T-helper 2 cell (primary cell): ENCODE measurements at regions not wholly inside any gene's neighbourhood (a gene's known extent, or its start where the extent isn't known, plus 50 kb on each side); places are given as distances from the start of the nearest gene placed in this dataset.
A peak's percentile ranks its signal among the peaks of the same experiment; 100 is the strongest.

Experiments used
- DNase-seq, 5 experiments: peaks; one replicate each; pipeline versions ENCODE4 v3.0.0 to v3.0.0-alpha.2; 2012 to 2022

DNA sequence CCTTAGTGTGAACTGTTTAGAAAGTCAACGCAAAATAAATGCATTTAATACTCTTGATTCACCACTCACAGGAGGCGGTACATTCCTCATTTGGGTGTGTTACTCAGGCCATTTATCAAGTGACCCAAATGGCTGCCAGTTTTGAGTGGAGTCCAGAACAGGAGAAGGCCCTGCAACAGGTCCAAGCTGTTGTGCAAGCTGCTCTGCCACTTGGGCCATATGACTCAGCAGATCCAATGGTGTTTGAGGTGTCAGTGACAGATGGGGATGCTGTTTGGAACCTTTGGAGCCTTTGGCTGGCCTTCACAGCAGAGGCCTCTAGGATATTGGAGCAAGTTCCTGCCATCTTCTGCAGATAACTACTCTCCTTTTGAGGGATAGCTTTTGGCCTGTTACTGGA lies 609.2 kb downstream of the KCNT2 start:
- no peak for DNase-seq

DNA sequence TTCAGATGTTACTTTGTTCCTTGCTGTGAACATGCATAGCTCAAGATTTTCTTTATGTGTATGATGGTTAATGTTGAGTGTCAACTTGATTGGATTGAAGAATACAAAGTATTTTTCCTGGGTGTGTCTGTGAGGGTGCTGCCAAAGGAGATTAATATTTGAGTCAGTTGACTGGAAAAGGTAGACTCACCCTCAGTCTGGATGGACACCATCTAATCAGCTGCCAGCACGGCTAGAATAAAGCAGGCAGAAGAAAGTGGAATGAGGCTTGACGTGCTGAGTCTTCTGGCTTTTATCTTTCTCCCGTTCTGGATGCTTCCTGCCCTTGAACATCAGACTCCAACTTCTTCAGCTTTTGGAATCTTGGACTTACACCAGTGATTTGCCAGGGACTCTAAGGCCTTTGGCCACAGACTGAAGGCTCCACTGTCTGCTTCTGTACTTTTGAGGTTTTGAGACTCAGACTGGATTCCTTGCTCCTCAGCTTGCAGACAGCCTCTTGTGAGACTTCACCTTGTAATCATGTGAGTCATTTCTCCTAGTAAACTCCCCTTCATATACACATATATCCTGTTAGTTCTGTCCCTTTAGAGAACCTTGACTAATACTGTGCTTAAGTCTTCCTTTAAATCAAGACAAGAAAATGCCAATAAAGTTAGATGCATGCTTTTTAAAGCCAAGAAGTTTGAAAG lies 626.6 kb downstream of the KCNT2 start:
- DNase-seq: no peak

DNA sequence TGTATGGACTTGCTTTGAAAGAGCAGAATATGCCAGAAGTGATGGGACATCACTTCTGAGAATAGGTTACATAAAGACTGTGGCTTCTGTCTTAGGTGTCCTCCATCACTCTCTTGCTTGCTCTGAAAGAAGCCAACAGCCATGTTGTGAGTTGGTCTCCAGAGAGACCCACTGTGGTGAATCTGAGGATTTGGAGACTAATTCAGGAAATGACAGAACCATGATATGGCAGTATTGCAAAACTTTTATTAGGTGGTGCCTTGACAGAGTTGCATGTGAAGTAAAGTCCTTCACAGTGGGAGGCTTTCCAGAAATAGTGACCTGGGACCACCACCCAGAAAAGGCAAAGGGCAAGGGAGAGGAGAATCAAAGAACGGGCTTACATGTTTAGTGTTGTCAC lies 628.6 kb downstream of the KCNT2 start:
- no peak for DNase-seq

DNA sequence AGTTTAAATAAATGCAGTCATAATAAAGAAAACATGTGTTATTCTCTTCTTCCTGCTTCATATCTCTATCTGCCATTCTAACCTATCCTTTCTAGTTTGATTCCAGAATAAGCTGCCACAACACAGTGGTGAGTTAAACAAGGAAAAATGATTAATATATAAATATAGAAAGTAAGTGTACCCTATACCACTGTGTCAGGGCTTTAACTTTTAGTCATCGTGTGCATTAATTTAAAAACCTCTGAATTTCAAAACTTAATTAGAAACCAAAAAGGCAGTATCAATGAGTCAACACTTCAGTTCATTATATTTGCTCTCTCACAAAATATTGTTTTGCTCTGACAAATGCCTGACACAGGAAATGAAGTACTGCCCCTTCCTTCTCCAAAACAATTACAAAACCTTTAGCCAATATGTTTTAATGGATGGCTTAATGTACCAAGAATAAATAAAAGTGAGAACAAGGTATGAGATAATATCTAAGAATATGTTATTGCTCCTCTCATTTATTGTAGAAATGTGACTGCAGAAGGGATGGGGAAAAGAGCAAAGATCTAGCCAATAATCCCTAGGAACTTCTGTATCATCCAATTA lies 634.8 kb downstream of the KCNT2 start:
- no peak for DNase-seq

DNA sequence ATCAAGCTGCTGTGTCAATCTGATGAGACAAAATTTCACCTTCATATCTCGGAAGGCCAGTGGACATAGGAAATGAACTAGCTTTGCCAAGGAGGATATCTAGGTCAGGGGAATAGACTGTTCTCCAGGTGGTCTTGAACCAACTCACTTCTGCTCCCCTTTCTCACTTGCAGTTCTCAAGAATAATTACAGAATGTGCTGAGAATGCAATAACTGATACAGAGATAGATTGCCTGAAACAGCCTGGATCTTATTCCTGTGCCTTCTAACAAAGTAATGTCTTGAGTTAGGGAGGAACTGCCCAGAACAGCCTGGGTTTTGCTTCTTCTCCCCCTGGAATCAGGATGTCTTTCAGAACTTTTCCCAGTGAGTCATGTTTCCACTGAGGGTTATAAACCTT lies 636.7 kb downstream of the KCNT2 start:
- DNase-seq: no peak

DNA sequence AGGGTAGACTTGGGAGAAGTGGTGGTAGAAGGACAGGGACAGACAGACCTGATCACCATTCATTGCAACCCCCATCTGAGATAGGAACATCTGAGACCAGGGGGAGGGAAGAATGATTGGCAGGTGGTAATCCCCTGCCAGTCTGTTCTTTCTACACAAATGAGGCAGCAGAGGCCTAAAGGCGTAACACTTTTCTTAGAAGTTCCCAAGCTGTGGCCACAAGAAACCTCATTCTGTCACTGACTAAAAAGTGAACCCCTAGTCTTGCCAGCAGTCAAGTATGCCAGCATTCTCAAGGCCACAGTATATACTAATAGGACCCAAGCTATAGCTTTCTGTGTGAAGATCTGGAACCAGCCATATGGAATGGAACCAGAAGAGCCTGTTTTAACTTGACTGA lies 638.0 kb downstream of the KCNT2 start:
- peak in 1 of 5 experiments; percentile 17 for DNase-seq

DNA sequence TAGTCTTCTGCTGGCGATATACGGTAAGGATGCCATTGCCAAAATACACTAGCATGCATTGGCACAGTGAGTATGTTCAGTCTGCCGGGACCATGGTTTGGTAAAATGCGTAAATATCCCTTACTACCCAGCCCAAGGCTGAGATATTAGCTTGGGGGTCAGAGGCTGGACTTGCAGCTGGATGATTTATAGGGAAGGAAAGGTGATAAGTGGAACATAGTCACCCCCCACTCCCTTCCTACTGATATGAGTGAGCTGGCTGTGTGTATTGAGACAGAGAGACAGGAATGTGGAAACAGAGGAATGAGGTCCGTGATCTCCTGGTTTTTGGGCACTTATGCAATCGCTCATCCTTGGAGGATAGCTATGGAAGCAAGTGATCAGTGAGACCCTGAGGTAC lies 642.8 kb downstream of the KCNT2 start:
- DNase-seq: no peak

DNA sequence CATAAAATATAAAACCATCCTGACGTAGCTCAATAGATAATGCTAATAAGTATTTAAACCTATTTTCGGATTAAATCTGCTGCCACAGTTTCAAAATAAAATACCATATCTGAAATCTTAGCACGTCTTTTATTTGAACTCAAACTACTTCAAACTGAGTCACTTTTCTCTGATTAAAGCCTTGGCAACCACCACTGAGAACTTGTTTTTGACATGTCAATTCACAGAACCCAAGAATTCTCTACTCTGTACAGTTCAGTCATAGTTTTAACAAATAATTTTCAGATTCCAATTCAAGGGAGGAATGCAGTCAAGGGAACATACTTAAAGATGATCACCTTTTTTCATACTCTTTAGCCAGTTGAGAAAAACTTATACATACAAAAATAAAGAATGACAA lies 643.2 kb downstream of the KCNT2 start:
- no peak for DNase-seq

DNA sequence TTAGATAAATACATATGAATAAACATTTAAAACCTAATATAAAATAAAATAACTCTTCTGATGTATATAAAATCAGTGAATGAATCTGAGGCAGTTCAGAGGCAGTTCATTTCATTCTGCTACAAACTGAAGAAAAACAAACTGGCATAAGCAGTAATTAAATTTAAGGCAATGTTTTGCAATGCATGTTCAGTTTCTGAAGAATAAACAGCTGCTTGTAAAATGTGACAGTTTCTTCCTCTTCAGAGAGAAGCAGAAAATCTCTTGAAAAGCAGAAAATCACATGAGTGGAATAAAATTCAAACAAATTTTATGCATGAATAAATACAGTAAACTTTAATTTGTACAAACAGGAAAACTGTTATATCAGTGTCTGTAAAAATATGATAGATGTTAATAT lies 643.7 kb downstream of the KCNT2 start:
- DNase-seq: no peak

DNA sequence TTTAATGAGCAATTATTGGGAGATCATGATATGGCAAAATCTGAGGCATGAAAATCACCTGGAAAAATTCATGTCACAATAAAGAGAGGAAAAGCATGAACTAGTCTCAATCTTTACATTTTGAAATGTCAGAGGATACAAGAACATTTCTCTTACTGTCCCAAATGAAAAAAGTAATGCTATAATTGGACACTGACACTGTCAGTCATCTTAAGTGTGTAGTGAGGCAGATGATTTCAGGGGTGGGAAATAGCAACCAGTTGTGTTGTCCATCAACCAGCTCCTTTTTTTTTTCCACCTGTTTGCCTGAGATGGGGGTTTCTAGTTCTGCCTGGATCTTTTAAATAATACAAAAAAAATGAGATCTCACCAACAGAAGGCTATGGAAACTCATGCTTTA lies 646.2 kb downstream of the KCNT2 start:
- DNase-seq: no peak

DNA sequence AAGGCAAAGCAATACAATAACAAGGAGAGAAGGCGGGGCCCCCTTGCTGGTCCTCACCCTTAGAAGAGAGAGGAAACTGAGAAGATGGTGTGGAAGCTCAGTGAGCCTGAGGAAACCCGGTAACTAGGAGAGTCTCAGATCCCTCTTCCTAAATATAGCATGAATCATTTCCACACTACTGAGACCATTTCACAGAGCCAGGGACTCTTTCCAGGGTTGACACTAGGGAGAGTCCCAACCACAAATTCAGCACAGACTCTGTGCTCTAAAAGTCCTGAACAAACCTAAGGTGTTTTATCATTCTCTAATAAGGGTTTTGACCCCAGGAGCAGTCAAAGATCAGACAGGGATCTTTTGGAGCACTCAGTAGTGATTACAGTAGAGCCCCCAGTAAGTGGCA lies 647.7 kb downstream of the KCNT2 start:
- no peak for DNase-seq

DNA sequence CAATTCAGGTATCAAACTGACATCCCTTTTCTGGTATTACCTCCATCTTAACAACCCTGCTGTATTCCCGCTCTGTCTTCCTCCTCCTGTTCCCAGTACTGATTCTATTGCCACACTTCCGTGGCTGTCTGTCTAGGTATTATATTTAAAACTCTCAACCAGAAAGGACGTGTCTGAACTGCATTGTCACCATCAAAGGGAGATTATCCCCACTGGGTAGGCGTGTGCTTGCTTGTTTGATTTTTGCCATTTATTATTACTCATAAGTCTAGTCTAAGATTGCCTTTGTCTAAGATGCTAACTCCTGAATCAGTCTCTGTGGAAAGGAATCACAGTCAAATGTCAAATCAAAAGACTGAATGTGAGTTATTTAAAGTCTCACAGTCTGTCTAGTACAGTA lies 650.1 kb downstream of the KCNT2 start:
- no peak for DNase-seq

DNA sequence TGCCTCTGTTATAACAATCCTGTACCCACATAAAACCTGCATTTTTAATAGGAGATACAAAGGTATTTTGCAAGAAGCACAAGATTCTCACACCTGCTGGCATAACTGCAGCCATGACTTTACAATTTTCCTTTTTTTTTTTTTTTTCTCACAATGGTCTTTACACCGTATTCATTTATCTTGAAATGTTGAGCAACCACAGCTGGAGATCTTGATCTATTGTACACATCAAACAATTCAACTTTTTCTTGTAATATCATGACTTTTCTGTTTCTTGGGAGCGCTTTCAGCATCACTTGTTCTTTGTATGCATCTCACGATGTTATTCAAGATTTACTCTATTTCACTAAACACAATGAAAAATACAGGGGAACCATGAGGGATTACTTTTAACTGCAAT lies 651.4 kb downstream of the KCNT2 start:
- no peak for DNase-seq

DNA sequence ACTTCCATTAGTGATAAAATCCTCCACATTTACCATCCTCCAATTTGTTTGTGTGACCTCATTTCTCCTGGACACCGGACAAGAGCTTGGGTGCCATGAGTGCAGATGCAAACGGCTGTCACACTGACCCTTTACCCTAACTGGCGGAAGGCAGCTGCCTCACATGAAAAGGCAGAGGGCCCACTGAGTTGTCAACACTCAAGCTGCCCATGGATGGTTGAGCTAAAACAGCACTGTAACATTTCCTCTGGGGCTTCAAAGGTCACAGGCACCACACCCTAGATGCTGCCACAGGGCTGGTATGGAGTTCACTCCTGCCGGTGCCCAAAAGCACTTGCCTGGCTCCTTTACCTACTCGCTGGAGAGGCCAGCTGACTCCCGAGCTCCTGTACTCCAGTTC lies 653.4 kb downstream of the KCNT2 start:
- no peak for DNase-seq

DNA sequence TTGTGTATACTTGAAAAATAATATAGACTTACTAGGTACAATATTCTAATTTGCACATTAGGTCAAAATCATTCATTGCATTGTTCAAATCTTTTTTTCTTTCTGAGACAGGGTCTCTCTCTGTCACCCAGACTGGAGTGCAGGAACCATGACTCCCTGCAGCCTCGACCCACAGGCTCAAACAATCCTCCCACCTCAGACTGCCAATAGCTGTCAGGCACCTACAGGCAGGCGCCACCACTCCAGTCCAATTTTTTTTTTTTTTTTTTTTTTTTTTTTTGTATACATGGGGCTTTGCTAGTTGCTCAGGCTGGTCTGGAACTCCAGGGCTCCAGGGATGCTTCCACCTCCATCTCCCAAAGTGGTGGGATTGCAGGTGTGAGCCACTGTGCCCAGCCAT lies 656.9 kb downstream of the KCNT2 start:
- DNase-seq: no peak

DNA sequence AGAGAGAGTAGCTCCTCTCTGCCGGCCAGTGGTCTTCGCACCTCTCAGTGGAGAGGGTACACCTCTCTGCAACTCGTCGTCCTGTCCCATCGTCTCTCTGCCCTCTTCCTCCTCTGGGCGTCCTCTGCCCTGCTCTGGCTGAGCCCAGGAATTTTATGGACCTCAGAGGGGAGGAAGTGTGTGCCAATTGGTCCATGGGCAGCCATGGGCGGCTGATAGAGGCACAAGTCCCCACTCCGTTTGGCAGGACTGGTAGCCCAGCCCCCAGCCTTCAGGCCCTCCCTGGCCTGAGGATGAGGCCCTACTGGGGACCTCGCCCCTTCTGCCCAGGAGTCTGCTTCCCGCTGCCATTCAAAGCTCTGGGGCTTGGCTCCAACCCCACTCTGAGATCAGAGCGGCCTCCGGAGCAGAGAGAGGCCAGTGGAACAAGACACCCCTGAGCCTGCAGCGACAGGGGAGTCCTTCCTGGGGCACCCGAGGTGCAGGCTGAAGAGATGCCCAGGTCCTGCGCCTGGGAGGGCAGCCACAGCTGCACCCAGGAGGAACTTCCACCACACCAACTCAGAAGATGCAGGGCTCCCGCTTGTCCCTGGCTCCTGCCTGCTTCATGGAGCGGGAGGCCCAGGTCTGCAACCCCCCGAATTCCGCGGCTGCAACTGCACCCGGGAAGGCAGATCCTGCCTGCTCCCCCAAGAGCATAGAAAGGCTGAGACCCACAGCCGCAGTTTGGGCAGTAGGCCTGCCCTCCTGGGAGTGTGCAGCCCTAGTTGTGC lies 659.9 kb downstream of the KCNT2 start:
- DNase-seq: no peak

DNA sequence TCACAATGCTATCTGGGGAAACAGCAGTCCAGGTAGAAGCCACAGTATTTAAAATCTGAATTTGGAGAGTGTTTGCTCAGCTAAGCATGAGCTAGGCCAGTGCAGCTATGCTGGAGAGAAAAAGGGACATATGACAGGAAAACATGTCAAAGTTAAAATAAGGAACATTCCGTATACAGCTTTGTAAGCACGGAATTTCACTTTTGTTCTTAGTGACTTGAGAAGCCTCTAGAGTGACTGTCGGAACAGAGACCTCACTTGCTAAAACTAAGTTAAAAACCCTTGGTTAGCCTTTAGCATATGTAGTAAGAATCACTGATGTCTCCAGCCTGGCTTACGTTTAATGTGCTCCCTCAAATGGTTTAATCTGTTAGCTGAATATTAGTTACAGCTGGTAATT lies 661.7 kb downstream of the KCNT2 start:
- DNase-seq: no peak

DNA sequence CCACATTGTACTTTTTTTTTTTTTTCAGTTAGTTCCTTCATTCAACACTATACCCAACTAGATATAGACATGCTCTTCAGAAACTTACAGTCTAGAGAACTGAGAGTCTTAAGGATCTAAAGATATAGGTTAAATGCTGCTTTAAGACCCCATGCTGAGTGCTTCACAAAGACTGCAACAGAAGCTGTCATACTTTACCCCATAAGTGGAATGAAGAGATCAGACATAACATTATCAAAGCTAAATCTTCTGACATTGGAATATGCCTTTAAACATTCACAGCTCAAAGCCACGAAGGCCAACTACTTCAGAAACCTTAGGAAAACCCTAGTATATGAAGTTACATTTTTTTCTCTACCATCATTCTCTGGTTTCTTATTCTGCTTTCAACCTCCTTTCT lies 666.4 kb downstream of the KCNT2 start:
- no peak for DNase-seq

DNA sequence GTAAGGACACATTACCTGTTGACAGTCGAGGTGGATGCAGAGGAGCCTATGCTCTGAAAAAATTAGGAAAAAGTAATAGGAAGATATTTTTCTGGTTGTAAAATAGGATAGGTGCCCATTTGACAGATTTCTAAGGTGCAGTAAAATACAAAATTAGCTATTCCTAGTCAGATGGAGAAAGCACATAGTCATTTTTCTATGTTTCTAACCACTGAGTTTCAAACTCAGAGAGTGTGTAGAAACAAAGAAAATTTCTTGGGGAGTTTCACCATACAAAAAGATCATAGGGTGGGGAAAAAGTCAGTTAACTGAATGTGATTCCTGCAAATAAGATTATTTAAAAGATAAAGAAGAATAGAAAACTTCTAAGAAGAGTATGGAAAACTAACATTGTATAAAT lies 666.9 kb downstream of the KCNT2 start:
- DNase-seq: no peak

DNA sequence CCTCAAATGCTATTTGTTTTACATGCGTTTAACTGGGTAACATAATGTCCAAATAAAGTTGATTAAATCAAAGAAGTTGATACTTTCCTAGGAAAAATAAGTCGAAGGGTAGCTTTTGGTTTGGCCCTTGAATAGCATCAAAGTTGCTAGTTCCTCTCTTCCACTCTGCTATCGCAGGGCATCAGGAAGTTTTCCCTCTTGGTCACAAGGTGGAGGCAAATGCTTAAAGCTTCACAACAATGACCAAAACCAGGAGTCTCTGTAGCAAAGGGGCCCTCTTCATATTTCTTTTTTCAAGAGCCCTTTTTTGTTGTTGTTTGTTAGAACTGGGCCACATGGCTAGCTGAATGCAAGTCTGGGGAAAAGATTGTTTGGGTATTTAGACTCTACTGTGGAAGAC lies 668.4 kb downstream of the KCNT2 start:
- no peak for DNase-seq

DNA sequence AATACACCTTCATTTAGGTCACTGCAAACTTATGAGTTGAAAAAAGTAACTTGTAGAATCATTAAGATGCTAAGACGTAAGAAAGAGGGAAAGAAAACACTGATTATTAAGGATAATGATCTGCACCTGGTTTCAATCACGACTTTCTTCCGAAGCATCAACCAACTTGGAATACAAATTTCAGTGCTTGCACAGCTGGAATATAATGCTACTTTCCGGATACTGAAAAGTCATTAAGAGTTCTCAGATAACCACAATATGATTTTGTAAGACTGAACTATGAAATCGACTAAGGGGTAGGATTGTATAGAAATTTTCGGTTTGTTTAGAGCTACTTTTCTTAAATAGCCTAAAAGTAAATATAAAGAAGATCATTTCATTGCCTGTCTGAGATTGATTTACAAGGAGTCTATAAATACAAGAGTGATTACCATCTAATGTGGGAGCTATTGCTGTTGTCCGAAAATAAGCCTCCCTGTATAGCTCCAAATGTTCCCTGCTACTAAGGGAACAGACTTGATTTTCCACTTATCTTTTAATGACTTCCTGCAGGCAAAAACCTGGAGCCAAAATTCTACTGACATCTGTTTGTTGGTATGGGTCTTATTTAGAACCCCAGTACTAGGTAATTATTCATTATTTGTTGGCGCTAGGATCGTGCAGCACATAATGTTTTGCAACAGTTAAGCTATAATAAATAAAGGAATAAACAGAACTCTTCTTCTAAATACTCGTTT lies 673.3 kb downstream of the KCNT2 start:
- no peak for DNase-seq

DNA sequence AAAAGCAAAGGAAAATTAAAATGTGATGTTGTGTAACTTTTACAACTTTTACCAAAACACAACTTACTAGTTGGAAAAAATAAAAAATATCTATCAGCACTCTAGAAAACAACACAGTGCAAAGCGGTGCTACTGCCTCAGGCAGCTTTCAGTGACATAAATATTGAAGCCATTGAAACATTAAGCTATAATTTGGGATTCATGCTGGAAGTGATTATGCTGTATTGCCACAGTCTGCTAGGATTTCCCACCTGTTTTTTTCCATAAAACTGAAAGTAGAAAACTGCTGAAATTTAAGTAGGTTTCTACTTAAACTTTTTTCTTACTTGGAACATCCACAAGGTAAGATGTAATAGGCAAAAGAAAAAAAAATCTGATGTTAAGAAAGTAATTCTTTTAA lies 674.4 kb downstream of the KCNT2 start:
- no peak for DNase-seq

DNA sequence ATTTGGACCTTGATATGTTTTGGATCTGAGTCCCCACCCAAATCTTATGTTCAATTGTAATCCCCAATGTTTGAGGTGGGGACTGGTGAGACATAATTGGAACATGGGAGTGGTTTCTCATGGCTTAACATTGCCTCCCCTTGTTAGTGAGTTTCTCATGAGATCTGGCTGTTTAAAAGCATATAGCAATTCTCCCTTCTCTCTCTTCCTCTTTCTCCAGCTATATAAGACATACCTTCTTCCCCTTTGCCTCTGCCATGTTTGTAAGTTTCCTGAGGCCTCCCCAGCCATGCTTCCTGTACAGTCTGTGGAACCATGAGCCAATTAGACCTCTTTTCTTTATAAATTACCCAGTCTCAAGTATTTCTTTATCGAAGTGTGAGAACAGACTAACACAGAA lies 692.4 kb downstream of the KCNT2 start:
- DNase-seq: no peak

DNA sequence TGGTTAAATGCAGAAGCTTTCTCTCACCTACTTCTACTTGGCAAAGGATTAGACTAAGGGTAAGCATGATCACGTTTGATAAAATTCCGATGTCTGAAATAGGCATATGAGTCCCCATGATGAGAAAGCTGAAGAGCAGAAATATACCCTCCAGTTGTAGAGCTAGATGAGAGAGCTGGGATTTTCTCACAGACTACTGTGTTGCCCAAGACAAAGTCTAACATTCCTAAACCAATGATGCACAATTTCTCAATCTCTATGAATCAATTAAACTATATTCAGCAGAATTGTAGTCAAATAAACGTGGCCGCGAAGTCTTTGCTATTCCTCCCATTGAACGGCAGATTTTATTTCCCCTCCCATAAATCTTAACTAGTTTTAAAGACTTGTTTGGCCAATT lies 699.2 kb downstream of the KCNT2 start:
- DNase-seq: no peak
